SHP77 treated with DMSO at 0.1 percent for 48 hours (cell line): ENCODE measurements at regions not wholly inside any gene's neighbourhood (a gene's known extent, or its start where the extent isn't known, plus 50 kb on each side); places are given as distances from the start of the nearest gene placed in this dataset.
"Not testable (repeated sequence)": the region's sequence is repeated elsewhere in the genome, so short reads cannot be mapped to it uniquely, and the experiment has no call there.

Experiments
- DNase-seq: peaks from one replicate; lab custom pipeline; 2025; lab: John Stamatoyannopoulos, UW

DNA sequence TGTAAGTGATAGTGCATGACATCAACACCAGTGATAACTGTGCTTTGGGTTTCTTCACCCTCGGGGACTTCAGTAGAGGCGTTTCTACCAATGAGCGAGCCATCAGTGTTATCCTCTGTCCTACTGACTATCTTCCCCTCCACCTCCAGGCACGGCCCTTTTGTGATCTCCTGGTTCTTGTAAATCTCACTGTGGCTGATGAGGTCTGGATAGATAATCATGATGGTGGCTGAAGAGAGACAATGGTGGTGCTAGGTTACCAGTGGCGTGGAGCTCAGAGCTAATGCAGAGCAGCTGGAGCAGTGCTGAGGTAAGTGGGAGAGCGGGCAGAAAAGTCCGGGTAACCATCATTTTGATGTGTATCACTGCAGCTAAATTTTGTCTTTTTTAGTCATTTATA, 816.6 kb downstream of the GLUD2 start:
- no peak for DNase-seq

- DNase-seq = no peak
Measured at GRCh38 chrX:121864561-121864960, 817.2 kb downstream of the GLUD2 start.

GRCh38 chrX:121869876-121870477, 822.6 kb downstream of the GLUD2 start:
- DNase-seq = no peak

DNA sequence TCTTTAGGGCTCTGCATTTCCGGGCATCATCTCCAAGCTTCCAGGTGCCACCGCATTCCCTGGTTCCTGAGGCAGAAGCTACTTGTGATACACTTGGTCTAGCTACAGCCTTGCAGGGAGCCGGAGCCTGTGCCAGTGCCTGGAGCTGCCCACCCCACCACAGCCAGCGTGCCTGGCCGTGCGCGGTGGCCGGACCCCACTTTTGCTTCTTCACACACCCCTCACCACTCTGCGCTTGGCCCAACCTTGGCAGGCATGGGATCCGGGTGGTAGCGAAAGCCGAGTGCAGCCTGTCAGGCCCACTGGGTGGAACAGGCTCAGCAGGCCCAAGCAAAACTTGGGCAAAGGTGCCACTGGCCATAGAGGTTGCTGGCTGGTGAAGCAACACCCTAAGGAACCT, 823.7 kb downstream of the GLUD2 start:
- DNase-seq = no peak

- DNase-seq = no peak
Measured at GRCh38 chrX:121876305-121876704, 828.9 kb downstream of the GLUD2 start.

DNA sequence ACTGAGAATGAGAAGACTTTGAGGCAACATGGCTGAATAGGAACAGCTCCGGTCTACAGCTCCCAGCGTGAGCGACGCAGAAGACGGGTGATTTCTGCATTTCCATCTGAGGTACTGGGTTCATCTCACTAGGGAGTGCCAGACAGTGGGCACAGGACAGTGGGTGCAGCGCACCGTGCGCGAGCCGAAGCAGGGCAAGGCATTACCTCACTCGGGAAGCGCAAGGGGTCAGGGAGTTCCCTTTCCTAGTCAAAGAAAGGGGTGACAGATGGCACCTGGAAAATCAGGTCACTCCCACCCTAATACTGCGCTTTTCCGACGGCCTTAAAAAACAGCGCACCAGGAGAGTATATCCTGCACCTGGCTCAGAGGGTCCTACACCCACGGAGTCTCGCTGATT, 829.9 kb downstream of the GLUD2 start:
- DNase-seq = not testable (repeated sequence)

DNA sequence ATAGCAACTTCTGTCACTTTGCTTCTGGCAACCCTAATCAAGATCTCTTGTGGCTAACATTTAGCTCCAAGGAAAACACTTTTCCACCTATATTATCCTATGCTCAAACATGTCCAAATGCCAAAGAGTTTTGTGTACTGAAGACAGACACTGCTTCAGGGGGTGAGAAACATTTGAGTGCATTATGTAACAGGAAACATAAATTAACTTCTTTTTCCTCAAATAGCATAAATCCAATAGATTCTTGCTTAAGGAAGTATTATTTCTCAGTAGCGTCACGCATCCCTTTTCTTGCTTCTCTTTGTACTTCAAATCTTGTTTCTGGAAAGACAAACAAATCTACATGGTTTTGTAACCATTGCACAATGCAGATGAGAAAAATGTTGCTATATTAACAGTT, 839.1 kb downstream of the GLUD2 start:
- no peak for DNase-seq

DNA sequence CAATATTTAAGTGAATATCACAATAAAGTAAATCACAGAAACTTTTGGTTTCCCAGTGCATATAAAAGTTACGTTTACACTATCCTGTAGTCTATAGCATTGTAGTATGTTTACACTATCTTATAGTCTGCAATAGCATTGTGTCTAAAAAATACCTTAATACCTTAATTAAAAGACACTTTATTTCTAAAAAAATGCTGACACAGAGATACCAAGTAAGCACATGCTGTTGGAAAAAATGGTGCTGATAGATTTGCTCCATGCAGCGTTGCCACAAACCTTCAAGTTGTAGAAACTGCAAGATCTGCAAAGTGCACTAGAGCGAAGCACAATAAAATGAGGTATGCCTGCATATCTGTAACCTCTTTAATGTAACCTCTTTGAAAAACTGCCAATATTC, 847.3 kb downstream of the GLUD2 start:
- DNase-seq = no peak

DNA sequence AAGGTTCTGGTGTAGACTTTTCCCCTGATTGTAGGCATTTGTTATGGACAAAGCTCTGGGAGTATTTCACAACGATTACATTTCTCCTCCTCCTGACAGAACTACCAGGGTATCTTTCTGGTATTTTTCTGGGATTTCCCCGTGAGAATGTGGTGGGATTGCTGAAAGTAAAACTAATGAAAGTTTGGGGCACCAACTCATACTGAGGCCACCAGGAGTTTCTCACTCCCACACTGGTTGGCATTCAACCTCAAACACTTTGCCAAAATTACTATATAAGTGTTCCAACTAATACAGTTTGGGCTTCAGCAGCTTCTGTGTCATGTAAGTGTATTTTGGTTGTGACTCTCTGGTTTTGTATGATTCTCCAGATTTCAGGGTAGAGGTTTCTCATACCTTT, 855.1 kb downstream of the GLUD2 start:
- DNase-seq = no peak

GRCh38 chrX:121903961-121904360, 856.6 kb downstream of the GLUD2 start:
- no peak for DNase-seq

DNA sequence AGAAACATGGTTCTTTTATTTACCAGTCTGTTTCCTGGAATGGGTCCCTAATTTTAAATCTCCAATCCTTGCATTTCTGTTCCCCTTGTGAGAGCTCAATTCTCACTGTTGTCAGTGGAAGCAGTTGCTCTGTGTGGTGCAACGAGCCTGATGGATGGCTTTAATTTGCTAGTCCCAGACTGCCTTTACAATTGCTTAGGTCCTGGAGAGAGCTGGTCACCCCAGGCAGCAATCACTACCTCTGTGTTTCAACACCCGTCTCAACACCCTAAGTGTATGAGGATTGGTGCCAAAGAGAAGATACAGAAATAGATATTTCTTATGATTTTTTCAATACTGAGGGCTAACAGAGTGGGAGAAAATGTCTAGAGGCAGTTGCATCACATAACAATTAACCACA, 873.8 kb downstream of the GLUD2 start:
- no peak for DNase-seq

DNA sequence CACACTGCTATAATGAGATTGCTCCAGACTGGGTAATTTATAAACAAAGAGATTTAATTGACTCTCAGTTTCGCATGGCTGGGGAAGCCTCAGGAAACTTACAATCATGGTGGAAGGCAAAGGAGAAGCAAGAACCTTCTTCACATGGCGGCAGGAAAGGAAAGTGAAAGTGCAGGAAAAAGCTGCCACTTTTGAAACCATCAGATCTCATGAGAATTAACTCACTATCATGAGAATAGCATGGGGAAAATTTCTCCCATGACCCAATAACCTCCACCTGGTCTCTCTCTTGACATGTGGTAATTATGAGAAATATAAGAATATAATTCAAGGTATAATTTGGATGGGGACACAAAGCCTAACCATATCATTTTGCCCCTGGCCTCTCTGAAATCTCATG, 884.2 kb downstream of the GLUD2 start:
- no peak for DNase-seq

DNA sequence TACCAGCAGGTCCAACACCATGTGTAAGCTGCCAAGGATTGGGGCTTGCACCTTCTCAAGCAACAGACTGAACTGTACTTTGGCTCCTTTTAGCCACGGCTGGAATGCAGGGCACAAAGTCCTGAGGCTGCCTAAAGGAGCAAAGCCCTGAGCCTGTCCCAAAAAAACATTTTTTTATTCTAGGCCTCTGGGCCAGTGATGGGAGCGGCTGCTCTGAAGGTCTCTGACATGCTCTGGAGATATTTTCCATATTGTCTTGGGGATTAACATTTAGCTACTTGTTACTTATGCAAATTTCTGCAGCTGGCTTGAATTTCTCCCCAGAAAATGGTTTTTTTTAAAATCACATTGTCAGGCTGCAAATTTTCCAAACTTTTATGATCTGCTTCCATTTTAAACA, 885.3 kb downstream of the GLUD2 start:
- DNase-seq = no peak

DNA sequence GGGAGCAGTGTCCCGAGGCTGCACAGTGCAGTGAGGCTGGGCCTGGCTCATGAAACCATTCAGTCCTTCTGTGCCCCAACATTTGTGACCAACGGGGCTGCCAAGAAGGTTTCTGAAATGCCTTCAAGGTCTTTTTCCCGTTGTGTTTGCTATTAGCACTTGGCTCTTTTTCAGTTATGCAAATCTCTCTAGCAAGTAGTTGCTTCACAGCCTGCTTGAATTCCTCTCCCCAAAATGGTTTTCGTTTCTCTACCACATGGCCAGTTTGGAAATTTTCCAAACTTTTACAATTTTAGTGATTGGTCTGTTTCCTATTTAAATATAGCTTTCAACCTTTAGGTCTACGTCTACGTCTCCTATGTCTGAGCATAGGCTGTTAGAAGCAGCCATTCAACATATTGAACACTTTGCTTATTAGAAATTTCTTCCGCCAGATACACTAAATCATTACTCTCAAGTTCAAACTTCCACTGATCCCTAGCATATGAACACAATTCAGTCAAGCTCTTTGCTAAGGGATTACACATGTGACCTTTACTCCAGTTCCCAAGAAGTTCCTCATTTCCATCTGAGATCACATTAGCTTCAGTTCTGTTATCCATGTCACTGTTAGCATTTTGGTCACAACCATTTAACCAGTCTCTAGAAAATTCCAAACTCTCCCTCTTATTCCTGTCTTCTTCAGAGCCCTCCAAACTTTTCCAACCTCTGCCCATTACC, 901.8 kb downstream of the GLUD2 start:
- DNase-seq = no peak

GRCh38 chrX:121958886-121959285, 911.5 kb downstream of the GLUD2 start:
- no peak for DNase-seq

DNA sequence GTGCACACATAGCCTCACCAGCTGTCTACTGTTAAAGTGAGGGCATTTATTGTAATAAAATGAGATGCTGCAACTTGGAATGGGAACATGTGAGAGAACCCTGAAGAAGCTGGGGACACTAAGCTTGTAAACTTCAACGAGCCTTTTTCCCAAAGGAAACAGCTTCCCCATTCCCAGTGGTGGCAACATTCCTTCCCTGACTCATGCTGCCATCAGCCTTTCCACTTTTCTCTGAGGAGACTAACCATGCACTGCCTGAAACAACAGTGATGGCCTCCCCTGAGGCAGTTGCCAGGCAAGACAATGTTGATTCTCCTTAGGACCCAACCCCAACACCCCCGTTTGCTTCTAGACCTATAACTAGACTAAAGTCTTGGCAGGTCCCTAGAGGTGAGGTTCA, 928.3 kb downstream of the GLUD2 start:
- no peak for DNase-seq

DNA sequence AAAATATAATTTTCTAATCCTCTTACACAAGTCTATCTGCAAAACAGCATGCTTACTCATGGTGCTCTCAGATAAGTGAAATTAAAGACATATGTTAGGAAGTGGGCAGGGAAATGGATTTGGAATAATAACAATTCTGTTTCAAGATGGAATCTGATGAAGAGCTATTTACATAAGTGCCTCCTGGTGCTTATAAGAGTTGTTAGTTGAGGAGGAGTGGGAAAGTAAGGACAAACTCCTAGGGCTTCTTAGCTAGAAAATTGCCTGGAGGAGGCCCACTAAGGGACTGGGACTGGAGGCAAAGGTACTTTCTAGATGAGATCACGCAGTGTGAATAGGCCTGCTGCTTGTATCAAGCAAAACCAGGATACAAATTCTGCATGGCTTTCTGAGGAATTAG, 939.8 kb downstream of the GLUD2 start:
- DNase-seq = no peak

GRCh38 chrX:121987835-121988234, 940.4 kb downstream of the GLUD2 start:
- no peak for DNase-seq

DNA sequence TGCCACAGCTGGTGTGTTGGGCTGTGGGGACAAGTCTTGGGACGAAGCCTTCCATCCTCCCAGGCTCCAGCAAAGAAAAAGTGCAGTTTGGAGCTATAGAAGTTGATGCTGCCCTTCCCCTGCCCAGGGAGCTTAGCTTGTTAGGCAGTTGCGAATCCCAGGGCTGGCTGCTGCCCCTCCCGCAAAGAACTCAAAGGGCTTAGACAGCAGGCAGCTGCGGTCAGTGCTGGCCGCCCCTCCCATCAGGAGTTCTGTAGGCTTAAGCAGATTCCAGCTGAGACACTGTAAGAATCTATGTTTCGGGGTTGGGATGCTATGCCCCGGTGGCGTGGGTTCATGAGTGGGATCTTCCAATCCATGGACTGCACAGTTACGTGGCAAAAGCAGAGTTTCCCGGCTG, 956.7 kb downstream of the GLUD2 start:
- no peak for DNase-seq

DNA sequence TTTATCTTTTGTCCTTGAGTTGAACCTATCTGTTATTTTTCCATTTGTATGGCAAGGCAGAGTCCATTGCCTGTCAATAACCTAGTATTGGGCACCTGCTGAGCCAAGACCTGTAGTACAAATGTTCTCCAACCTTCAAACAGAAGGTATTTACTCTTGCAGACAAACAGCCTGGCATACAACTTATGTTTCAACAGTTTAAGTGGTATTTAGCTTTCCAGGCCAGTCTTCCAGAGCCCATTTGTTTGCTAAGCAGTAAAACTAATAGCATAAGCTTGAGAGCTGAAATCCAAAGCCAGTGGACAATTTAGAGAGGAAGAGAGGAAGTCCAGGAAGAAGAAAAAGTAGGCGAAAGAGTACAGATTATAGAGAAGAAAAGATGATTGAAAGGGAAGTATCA, 979.3 kb downstream of the GLUD2 start:
- no peak for DNase-seq

GRCh38 chrX:122046226-122046625, 998.8 kb downstream of the GLUD2 start:
- no peak for DNase-seq

GRCh38 chrX:122046815-122047214, 999.4 kb downstream of the GLUD2 start:
- no peak for DNase-seq

DNA sequence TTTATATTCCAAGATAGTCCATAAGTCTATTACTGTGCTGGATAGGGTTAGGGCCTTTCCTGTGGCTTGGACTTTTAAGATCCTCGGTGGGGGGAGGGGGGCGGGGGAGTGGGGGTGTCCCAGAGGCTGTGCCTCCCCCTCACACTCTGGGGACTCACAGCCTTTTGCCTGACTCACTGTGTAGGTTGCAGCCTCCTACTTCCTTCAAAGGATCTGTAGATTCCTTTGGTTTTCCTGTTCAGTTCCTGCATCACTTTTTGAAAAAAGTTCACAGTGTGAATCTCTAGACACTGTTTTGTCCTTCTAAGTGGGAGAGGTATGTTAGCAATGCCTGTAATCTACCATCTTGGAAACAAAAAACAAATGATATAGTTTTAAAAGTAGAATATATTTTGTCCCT, 999.9 kb downstream of the GLUD2 start:
- DNase-seq = no peak

DNA sequence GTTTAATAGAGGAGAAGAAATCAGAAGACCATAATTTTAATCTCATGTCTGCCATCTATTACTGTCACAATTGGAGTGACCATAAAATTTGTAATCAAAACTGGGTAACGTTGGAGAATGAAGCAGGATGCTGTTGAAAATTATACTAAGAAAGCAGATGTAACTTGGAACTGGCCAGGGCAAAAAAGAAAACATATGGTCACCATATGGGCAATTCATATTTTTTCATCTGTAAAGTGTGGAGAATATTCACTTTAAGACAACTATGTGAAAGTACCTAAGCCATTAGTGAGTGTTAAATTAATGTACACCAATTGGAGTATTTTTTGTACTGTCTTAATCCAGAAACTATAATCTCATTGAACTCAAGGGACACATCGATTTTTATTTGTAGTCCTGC, 1008.0 kb downstream of the GLUD2 start:
- no peak for DNase-seq
